ENCODE measurements at regions not wholly inside any gene's neighbourhood (a gene's known extent, or its start where the extent isn't known, plus 50 kb on each side); places are given as distances from the start of the nearest gene placed in this dataset.

- TF ChIP-seq ZNF302 (tag by site-specific recombination; IDR thresholded peaks at IDR 0.05; ENCODE audit: low read depth), result no peak
- TF ChIP-seq ZSCAN30 (tag by site-specific recombination; IDR thresholded peaks at IDR 0.05), result no peak
- no peak for TF ChIP-seq ZNF658 (tag by site-specific recombination; IDR thresholded peaks at IDR 0.05)
- no peak for TF ChIP-seq ZNF664 (tag by site-specific recombination; IDR thresholded peaks at IDR 0.05)
These were observed 116.6 kb upstream of the HIVEP3 start (continued) for GRCh38 chr1:42035205-42035829.

GRCh38 chr1:42034426-42034825, 115.7 kb upstream of the HIVEP3 start:
- no peaks in the 10 kb centered on the region for H3K9me3 ChIP-seq (ENCODE audit: control insufficient read depth, insufficient read depth, low read depth, low read length)
- no peak for TF ChIP-seq ZNF324 (tag by site-specific recombination; IDR thresholded peaks at IDR 0.05)
- TF ChIP-seq GLI4 (tag by site-specific recombination; IDR thresholded peaks at IDR 0.05), result no peak
- no peak overlapping the region for H3K27ac ChIP-seq (ENCODE audit: extremely low read depth, low read depth, low read length)
- no peaks in the 10 kb centered on the region for H3K36me3 ChIP-seq (ENCODE audit: control insufficient read depth in 2 of 2, insufficient read depth in 1 of 2, low read length in 2 of 2)
- H3K4me1 ChIP-seq (ENCODE audit: control insufficient read depth, insufficient read depth, low read length), result no peaks in the 10 kb centered on the region
- H3K4me3 ChIP-seq (ENCODE audit: low read depth, low read length), result no peak overlapping the region
- ChIA-PET POLR2A (no interaction called here), CTCF (interaction anchor here (0.5 to 1.5 kb wide), 4 partner anchors 118 to 224 kb away, joined by 3 to 5 read pairs (median 4); no protein-coding TSS in a partner anchor)

GRCh38 chr1:42033629-42034028, 114.9 kb upstream of the HIVEP3 start:
- CTCF ChIA-PET, result interaction anchor here (0.5 to 1.2 kb wide), 2 partner anchors 140 to 223 kb away, joined by 3 to 4 read pairs; no protein-coding TSS in a partner anchor
- H3K4me3 ChIP-seq (ENCODE audit: low read depth, low read length), result no peak overlapping the region
- POLR2A ChIA-PET, result no interaction called here
- H3K36me3 ChIP-seq (ENCODE audit: control insufficient read depth in 2 of 2, insufficient read depth in 1 of 2, low read length in 2 of 2), result no peaks in the 10 kb centered on the region
- no peaks in the 10 kb centered on the region for H3K4me1 ChIP-seq (ENCODE audit: control insufficient read depth, insufficient read depth, low read length)
- H3K27ac ChIP-seq (ENCODE audit: extremely low read depth, low read depth, low read length), result no peak overlapping the region
- TF ChIP-seq PATZ1 (tag by site-specific recombination; IDR thresholded peaks at IDR 0.05) (no peak), ZNF391 (tag by site-specific recombination; IDR thresholded peaks at IDR 0.05; ENCODE audit: borderline replicate concordance, low read depth) (no peak), GLI2 (tag by site-specific recombination; IDR thresholded peaks at IDR 0.05; ENCODE audit: borderline replicate concordance, low read depth) (no peak), ZFP69B (tag by site-specific recombination; IDR thresholded peaks at IDR 0.05) (no peak), YY2 (tag by site-specific recombination; IDR thresholded peaks at IDR 0.05) (no peak), ZNF449 (tag by site-specific recombination; IDR thresholded peaks at IDR 0.05) (no peak), ZNF362 (tag by site-specific recombination; IDR thresholded peaks at IDR 0.05) (no peak), SETDB1 (IDR thresholded peaks at IDR 0.05; ENCODE audit: insufficient read length, low read length) (no peak), ZNF623 (tag by site-specific recombination; IDR thresholded peaks at IDR 0.05) (no peak), ZNF341 (tag by site-specific recombination; IDR thresholded peaks at IDR 0.05; ENCODE audit: low read depth) (no peak), ZNF335 (tag by site-specific recombination; conservative IDR thresholded peaks at IDR 0.05) (no peak), ZNF707 (tag by site-specific recombination; IDR thresholded peaks at IDR 0.05) (no peak), ZNF416 (tag by site-specific recombination; IDR thresholded peaks at IDR 0.05) (no peak), ZNF24 (tag by site-specific recombination; IDR thresholded peaks at IDR 0.05) (no peak), ZNF214 (tag by site-specific recombination; IDR thresholded peaks at IDR 0.05; ENCODE audit: borderline replicate concordance) (no peak), ZNF146 (tag by site-specific recombination; IDR thresholded peaks at IDR 0.05) (no peak)
- no peaks in the 10 kb centered on the region for H3K9me3 ChIP-seq (ENCODE audit: control insufficient read depth, insufficient read depth, low read depth, low read length)
